Adipocyte (in vitro differentiated cells): ENCODE measurements at regions not wholly inside any gene's neighbourhood (a gene's known extent, or its start where the extent isn't known, plus 50 kb on each side); places are given as distances from the start of the nearest gene placed in this dataset.

ENCODE experiments used
- DNase-seq: peaks from one replicate; pipeline ENCODE4 v3.0.0-alpha.2; 2015; ENCODE audit warnings: low read depth
- H3K27me3 ChIP-seq: replicated peaks from 2 replicates; pipeline ENCODE4 v1.7.0; 2013; ENCODE audit warnings: mild to moderate bottlenecking, low read length, moderate library complexity; ENCODE audit not compliant: control insufficient read depth, insufficient read depth
- H3K36me3 ChIP-seq: 2 replicates; pipeline ENCODE4 v1.7.0; 2013; ENCODE audit warnings: low read length, mild to moderate bottlenecking, moderate library complexity; ENCODE audit not compliant: control insufficient read depth, insufficient read depth, severe bottlenecking
- H3K4me1 ChIP-seq: 2 replicates; pipeline ENCODE4 v1.7.0; 2013; ENCODE audit warnings: mild to moderate bottlenecking, low read length, moderate library complexity; ENCODE audit not compliant: control insufficient read depth, insufficient read depth
- H3K4me3 ChIP-seq: 2 replicates; pipeline ENCODE4 v1.7.0; 2013; ENCODE audit warnings: mild to moderate bottlenecking, low read length, moderate library complexity
- H3K9ac ChIP-seq: 2 replicates; pipeline ENCODE4 v1.7.0; 2013; ENCODE audit warnings: mild to moderate bottlenecking, low read length, moderate library complexity
- H3K9me3 ChIP-seq: 2 replicates; pipeline ENCODE4 v1.7.0; 2013; ENCODE audit warnings: mild to moderate bottlenecking, low read length, moderate library complexity; ENCODE audit not compliant: control insufficient read depth

DNA sequence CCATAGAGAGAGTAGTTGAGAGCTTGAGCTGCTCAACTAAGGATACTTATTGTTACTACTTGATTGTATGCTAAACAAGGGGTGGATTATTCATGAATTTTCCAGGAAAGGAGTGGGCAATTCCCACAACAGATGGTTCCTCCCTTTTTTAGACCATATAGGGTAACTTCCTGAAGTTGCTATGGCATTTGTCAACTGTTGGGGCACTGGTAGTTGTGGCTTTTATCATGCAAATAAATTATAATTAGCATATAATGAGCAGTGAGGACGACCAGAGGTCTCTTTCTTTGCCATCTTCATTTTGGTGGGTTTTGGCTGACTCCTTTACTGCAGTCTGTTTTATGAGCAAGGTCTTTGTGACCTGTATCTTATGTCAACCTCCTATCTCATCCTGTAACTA lies 1403.5 kb upstream of the PABPC4L start:
- Histone ChIP-seq H3K27me3 (no peaks in the 10 kb centered on the region), H3K9ac (no peak overlapping the region), H3K9me3 (peaks cover 23% of the 10 kb centered on the region), H3K4me1 (no peaks in the 10 kb centered on the region), H3K36me3 (no peaks in the 10 kb centered on the region), H3K4me3 (no peak overlapping the region)
- no peak for DNase-seq

DNA sequence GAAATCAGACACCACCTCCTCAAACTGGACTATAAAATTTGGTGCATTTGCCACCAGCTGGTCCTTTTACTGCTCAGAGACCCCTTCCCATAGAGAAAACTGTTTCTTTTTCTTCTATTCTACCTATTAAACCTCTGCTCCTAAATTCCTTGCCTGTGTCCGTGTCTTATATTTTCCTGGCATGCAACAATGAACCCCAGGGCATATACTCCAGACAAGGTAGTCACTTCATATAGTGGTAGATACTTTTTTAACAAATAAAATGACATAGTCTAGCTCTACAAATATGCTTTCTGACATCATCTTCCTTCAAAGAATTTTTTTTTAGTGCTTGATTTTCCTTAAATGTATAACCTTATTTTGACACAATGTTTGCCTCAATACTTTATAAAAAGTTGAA lies 1402.9 kb upstream of the PABPC4L start:
- Histone ChIP-seq H3K9ac (no peak overlapping the region), H3K9me3 (peaks cover 28% of the 10 kb centered on the region), H3K36me3 (no peaks in the 10 kb centered on the region), H3K4me1 (no peaks in the 10 kb centered on the region), H3K27me3 (no peaks in the 10 kb centered on the region), H3K4me3 (no peak overlapping the region)
- DNase-seq, result no peak

DNA sequence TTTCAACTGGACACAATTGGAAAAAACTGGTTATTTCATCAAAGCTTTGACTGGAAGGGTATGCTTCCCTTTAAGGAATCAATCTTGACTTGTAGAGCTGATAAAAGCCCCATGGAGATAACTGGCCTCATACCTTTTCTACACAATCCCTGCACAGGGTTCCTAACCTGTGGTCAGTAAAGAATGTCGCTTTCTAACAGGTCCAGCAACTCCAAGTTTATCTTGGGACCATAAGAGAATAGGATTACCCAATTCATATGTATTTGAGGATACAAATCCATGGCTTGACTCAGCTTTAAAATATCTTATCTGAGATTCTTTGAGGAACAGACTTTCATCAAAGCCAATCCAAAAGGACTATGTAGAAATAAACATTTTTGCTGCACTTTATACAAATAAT lies 1399.8 kb upstream of the PABPC4L start:
- no peak for DNase-seq
- Histone ChIP-seq H3K36me3 (no peaks in the 10 kb centered on the region), H3K9ac (no peak overlapping the region), H3K27me3 (no peaks in the 10 kb centered on the region), H3K4me3 (no peak overlapping the region), H3K9me3 (peaks cover 54% of the 10 kb centered on the region), H3K4me1 (no peaks in the 10 kb centered on the region)

GRCh38 chr4:135598151-135598550 lies 1396.6 kb upstream of the PABPC4L start:
- H3K4me3 ChIP-seq, result no peak overlapping the region
- no peaks in the 10 kb centered on the region for H3K4me1 ChIP-seq
- no peaks in the 10 kb centered on the region for H3K27me3 ChIP-seq
- H3K36me3 ChIP-seq, result no peaks in the 10 kb centered on the region
- H3K9ac ChIP-seq, result no peak overlapping the region
- peaks cover 55% of the 10 kb centered on the region for H3K9me3 ChIP-seq
- peak; percentile 4 for DNase-seq

DNA sequence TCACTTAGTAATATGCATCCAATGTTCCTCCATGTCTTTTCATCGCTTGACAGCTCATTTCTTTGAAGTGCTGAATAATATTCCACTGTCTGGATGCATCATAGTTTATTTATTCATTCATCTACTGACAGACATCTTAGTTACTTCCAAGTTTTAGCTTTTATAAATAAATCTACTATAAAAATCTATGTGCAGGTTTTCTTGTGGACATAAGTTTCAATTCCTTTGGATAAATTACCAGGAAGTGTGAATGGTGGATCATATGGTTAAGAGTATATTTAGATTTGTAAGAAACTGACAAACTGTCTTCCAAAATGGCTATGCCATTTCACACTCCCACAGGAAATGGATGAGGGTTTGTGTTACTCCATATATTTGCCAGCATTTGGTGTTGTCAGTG lies 1392.9 kb upstream of the PABPC4L start:
- no peak overlapping the region for H3K9ac ChIP-seq
- no peak overlapping the region for H3K4me3 ChIP-seq
- no peaks in the 10 kb centered on the region for H3K4me1 ChIP-seq
- no peaks in the 10 kb centered on the region for H3K27me3 ChIP-seq
- H3K9me3 ChIP-seq, result peaks cover 27% of the 10 kb centered on the region
- no peak for DNase-seq
- no peaks in the 10 kb centered on the region for H3K36me3 ChIP-seq

DNA sequence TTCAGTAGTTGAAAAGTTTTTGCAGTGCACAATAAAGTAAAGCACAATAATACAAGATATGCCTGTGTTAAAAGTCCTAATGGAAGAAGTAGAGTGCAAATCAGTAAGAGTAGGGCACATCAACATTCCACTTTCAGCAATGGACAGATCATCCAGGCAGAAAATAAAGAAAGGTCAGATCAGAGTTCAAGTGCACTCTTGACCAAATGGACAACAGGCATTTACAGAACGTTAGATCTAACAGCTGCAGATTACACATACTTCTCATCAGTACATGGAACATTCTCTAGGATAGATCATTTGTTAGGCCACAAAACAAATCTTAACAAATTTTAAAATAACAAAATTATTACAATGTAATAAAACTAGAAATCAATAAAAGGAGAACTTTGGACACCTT lies 1373.5 kb upstream of the PABPC4L start:
- no peak for DNase-seq

GRCh38 chr4:135573251-135573650 lies 1371.7 kb upstream of the PABPC4L start:
- H3K27me3 ChIP-seq, result no peaks in the 10 kb centered on the region
- no peak overlapping the region for H3K9ac ChIP-seq
- H3K4me1 ChIP-seq, result no peaks in the 10 kb centered on the region
- no peaks in the 10 kb centered on the region for H3K36me3 ChIP-seq
- DNase-seq, result no peak
- H3K4me3 ChIP-seq, result no peak overlapping the region
- H3K9me3 ChIP-seq, result no peaks in the 10 kb centered on the region

More for the DNA sequence above, 1373.5 kb upstream of the PABPC4L start:
- no peaks in the 10 kb centered on the region for H3K27me3 ChIP-seq
- no peaks in the 10 kb centered on the region for H3K4me1 ChIP-seq
- no peak overlapping the region for H3K9ac ChIP-seq
- H3K4me3 ChIP-seq, result no peak overlapping the region
- no peaks in the 10 kb centered on the region for H3K36me3 ChIP-seq
- no peaks in the 10 kb centered on the region for H3K9me3 ChIP-seq

DNA sequence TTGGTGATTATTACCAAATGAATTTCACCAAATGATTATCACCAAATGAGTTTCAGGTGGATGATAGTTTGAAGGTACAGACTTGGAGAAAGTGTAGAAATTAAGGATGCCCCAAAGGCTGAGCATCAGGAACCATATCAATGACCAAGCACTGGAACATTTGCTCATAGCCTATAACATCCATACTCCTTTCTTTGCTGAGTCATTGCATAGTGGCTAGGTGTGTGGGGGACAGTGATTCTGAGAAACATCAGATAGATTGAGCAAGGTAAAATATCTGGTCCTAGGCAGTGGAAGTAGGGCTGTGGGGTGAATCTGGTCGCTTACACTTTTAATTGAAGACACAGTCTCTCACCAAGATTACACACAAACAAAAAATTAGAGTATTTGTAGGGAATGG lies 1362.5 kb upstream of the PABPC4L start:
- H3K27me3 ChIP-seq, result no peaks in the 10 kb centered on the region
- no peak for DNase-seq
- H3K4me3 ChIP-seq, result no peak overlapping the region
- no peak overlapping the region for H3K9ac ChIP-seq
- no peaks in the 10 kb centered on the region for H3K9me3 ChIP-seq
- no peaks in the 10 kb centered on the region for H3K36me3 ChIP-seq
- H3K4me1 ChIP-seq, result no peaks in the 10 kb centered on the region

- Histone ChIP-seq H3K9me3 (no peaks in the 10 kb centered on the region), H3K36me3 (no peaks in the 10 kb centered on the region)
- no peak for DNase-seq
Measured at GRCh38 chr4:135553213-135553612, 1351.6 kb upstream of the PABPC4L start.

DNA sequence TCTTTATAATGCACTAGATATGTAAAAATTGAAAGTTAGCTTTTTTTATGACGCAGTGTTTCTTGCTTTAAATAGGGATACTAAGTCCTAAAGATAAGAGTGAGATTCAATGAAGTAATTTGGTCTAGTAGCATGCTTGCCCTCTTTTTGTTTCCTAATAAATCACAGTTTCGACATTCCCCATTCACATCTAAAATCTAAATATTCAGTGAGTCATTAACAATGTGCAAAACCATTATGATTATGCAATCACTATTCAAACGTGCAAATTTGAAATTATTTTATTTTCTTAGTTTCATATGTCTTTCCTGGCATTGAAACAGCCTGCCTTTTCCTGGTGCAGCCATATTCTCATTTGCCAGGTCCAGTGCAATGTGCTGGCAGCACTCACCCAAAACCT lies 1350.5 kb upstream of the PABPC4L start:
- Histone ChIP-seq H3K9me3 (no peaks in the 10 kb centered on the region), H3K4me3 (no peak overlapping the region), H3K4me1 (no peaks in the 10 kb centered on the region), H3K36me3 (no peaks in the 10 kb centered on the region), H3K9ac (no peak overlapping the region), H3K27me3 (no peaks in the 10 kb centered on the region)
- DNase-seq, result no peak

More at GRCh38 chr4:135553213-135553612, 1351.6 kb upstream of the PABPC4L start:
- no peaks in the 10 kb centered on the region for H3K27me3 ChIP-seq
- no peaks in the 10 kb centered on the region for H3K4me1 ChIP-seq
- H3K9ac ChIP-seq, result no peak overlapping the region
- H3K4me3 ChIP-seq, result no peak overlapping the region

GRCh38 chr4:135548711-135549110 lies 1347.1 kb upstream of the PABPC4L start:
- Histone ChIP-seq H3K9me3 (no peaks in the 10 kb centered on the region), H3K4me1 (no peaks in the 10 kb centered on the region), H3K36me3 (no peaks in the 10 kb centered on the region), H3K4me3 (no peak overlapping the region), H3K27me3 (no peaks in the 10 kb centered on the region), H3K9ac (no peak overlapping the region)
- DNase-seq, result no peak

GRCh38 chr4:135545616-135546317 lies 1344.2 kb upstream of the PABPC4L start:
- H3K9ac ChIP-seq, result no peak overlapping the region
- no peak for DNase-seq
- H3K9me3 ChIP-seq, result no peaks in the 10 kb centered on the region
- H3K4me3 ChIP-seq, result no peak overlapping the region
- no peaks in the 10 kb centered on the region for H3K27me3 ChIP-seq
- H3K4me1 ChIP-seq, result no peaks in the 10 kb centered on the region
- H3K36me3 ChIP-seq, result no peaks in the 10 kb centered on the region
